ENCODE measurements at regions not wholly inside any gene's neighbourhood (a gene's known extent, or its start where the extent isn't known, plus 50 kb on each side); places are given as distances from the start of the nearest gene placed in this dataset.

DNA sequence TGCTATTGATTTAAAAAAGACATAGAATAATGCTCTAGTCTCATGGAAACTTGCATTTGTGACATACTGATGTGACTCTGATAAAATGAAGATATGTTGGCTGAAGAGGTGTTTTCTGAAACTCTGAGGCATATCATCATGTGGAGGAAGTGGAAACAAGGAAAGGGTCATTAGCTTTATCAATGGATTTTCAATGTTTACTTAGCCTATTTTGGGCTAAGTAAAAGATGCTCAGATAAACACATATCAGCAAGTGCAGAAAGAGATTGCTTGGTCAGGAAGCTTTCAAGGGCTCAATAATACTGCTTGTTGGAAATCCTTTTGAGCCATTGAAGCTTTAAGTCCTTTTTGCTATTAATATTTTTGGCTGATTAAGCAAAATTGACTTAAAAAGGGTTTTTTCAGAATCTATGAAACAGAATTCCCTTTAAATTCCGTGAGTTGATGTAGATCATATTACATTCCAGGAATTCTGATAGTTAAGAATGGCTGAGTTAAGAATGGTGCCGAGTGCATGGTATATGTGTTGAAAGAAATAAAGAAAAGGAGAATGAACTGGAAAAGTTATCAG, 952.8 kb upstream of the SPRY2 start:
- Histone ChIP-seq H3K36me3 (no peaks in the 10 kb centered on the region), H3K9me3 (no peaks in the 10 kb centered on the region), H3K4me3 (no peak overlapping the region), H3K27ac (no peak overlapping the region), H3K27me3 (no peaks in the 10 kb centered on the region), H3K4me1 (no peaks in the 10 kb centered on the region)
- ATAC-seq (no peak), DNase-seq (no peak), FAIRE-seq (no peak)
- 74 to 79% methylated on average over 2 of the region's 2 CpGs for WGBS, 2 donors
- TF ChIP-seq, protein P1, sequence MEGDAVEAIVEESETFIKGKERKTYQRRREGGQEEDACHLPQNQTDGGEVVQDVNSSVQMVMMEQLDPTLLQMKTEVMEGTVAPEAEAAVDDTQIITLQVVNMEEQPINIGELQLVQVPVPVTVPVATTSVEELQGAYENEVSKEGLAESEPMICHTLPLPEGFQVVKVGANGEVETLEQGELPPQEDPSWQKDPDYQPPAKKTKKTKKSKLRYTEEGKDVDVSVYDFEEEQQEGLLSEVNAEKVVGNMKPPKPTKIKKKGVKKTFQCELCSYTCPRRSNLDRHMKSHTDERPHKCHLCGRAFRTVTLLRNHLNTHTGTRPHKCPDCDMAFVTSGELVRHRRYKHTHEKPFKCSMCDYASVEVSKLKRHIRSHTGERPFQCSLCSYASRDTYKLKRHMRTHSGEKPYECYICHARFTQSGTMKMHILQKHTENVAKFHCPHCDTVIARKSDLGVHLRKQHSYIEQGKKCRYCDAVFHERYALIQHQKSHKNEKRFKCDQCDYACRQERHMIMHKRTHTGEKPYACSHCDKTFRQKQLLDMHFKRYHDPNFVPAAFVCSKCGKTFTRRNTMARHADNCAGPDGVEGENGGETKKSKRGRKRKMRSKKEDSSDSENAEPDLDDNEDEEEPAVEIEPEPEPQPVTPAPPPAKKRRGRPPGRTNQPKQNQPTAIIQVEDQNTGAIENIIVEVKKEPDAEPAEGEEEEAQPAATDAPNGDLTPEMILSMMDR (IDR thresholded peaks at IDR 0.05), result no peak
- intact Hi-C loops (cut with DNase I), result no loop called here

DNA sequence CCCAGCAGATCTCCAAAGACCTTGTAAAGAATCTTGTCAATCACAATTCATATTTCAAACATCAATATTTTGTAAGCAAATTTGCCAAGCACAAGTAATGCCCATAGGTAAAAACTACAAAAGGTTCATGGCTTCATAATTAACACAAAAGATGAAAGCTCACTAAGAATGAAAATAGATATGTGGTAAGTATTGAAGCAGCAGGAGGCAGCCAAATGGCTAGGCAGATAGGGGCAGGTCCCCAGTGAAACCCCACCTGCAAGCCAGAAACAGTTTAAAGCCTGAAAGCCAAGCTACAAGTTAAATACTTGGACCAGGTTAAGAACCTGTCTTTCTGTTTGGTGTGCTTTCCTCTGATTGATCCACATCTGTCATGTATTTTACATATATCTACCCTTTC, 942.6 kb upstream of the SPRY2 start:
- Histone ChIP-seq H3K4me1 (no peaks in the 10 kb centered on the region), H3K36me3 (no peaks in the 10 kb centered on the region), H3K9me3 (no peaks in the 10 kb centered on the region), H3K27me3 (no peaks in the 10 kb centered on the region), H3K4me3 (no peak overlapping the region), H3K27ac (no peak overlapping the region)
- intact Hi-C loops (cut with DNase I), result no loop called here
- TF ChIP-seq, protein P1 (IDR thresholded peaks at IDR 0.05), result no peak
- FAIRE-seq, result no peak
- ATAC-seq, result no peak
- DNase-seq, result no peak

DNA sequence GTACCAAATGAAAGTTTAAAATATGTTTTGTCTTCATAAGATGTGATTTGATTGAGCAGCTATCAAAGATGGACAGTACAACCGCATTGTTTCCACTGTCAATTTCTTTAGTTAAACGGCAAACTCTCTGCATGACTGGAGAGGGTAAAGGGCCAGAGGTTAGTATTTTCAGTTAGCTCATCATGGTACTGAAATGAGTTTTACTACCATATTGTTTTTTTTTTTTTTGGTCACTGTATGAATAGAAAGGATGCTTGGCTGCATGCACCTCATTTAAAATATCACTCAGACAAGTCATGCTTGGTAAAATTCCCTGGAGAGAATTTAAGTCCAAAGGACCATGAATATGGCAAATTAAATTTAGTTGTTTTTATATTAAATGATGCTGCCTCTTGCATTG, 942.1 kb upstream of the SPRY2 start:
- no peak for ATAC-seq
- WGBS, 2 donors, result 90 to 95% methylated on average over 2 of the region's 2 CpGs

DNA sequence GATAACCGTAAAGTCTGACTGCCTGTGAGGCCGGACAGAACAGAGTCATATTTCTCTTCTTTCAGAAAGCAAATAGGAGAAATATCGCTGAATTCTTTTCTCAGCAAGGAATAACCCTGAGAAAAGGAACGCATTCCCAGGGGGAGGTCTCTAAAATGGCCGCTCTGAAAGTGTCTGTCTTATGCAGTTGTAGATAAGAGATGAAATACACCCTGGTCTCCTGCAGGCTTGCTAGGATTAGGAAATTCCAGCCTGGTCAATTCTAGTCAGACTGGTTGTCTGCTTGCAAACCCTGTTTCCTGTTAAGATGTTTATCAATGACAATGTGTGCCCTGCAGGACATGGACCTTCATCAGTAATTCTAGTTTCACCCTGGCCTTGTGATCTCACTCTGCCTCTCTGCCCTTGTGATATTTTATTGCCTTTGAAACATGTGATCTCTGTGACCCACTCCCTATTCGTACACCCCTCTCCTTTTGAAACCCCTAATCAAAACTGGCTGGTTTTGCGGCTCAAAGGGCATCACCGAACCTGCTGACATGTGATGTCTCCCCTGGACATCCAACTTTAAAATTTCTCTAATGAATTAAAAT, 934.8 kb upstream of the SPRY2 start:
- WGBS, 2 donors, result 86 to 90% methylated on average over 8 of the region's 8 CpGs
- Histone ChIP-seq H3K4me3 (no peak overlapping the region), H3K27ac (no peak overlapping the region), H3K27me3 (no peaks in the 10 kb centered on the region), H3K9me3 (no peaks in the 10 kb centered on the region), H3K36me3 (no peaks in the 10 kb centered on the region), H3K4me1 (no peaks in the 10 kb centered on the region)
- TF ChIP-seq, protein P1 (IDR thresholded peaks at IDR 0.05), result no peak
- DNase-seq (no peak), ATAC-seq (no peak), FAIRE-seq (no peak)
- intact Hi-C loops (cut with DNase I), result no loop called here

More for the DNA sequence above, 942.1 kb upstream of the SPRY2 start:
- intact Hi-C loops (cut with DNase I), result no loop called here
- Histone ChIP-seq H3K36me3 (no peaks in the 10 kb centered on the region), H3K9me3 (no peaks in the 10 kb centered on the region), H3K4me1 (no peaks in the 10 kb centered on the region), H3K27me3 (no peaks in the 10 kb centered on the region), H3K4me3 (no peak overlapping the region), H3K27ac (no peak overlapping the region)
- DNase-seq, result no peak
- no peak for FAIRE-seq
- TF ChIP-seq, protein P1 (IDR thresholded peaks at IDR 0.05), result no peak

DNA sequence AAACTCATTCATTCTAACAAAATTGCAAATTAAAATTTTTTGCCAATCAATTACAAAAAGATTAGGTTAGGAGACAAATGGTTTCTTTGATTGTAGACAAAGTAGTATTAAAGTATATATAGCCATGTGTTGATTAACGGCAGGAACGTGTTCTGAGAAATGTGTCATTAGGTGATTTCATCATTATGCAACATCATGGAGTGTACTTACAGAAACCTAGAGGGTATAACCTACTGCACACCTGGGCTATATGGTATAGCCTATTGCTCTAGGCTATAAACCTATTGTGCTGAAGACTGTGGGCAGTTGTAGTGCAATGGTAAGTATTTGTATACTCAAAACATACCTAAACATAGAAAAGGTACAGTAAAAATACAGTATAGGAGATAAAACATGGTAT, 906.8 kb upstream of the SPRY2 start:
- DNase-seq, result no peak
- Histone ChIP-seq H3K4me1 (no peaks in the 10 kb centered on the region), H3K36me3 (no peaks in the 10 kb centered on the region), H3K27ac (no peak overlapping the region), H3K9me3 (no peaks in the 10 kb centered on the region), H3K4me3 (no peak overlapping the region), H3K27me3 (no peaks in the 10 kb centered on the region)
- 78 to 80% methylated on average over 2 of the region's 2 CpGs for WGBS, 2 donors
- no peak for FAIRE-seq
- TF ChIP-seq, protein P1 (IDR thresholded peaks at IDR 0.05), result no peak
- intact Hi-C loops (cut with DNase I), result no loop called here
- no peak for ATAC-seq

Data from pancreas (tissue), 10 donors.